Astrocyte of the spinal cord (primary cell): ENCODE measurements at regions not wholly inside any gene's neighbourhood (a gene's known extent, or its start where the extent isn't known, plus 50 kb on each side); places are given as distances from the start of the nearest gene placed in this dataset.

Experiments
- DNase-seq: peaks from one replicate; pipeline ENCODE4 v3.0.0; 2011; ENCODE audit warnings: low read depth, low spot score
- H3K4me3 ChIP-seq: 2 replicates; pipeline ENCODE4 v1.5.1; 2011; ENCODE audit warnings: low read depth, mild to moderate bottlenecking, low read length, moderate library complexity
- in situ Hi-C: cut with HindIII; loops from 2 replicates; pipeline ENCODE4 v1.10.0; 2017; ENCODE audit warnings: low sequenced_read_pairs
- TF ChIP-seq, protein P1 (sequence below): IDR thresholded peaks from 2 replicates; pipeline ENCODE4 v1.5.1; 2012; ENCODE audit warnings: low read depth, mild to moderate bottlenecking, low read length, inconsistent platforms

DNA sequence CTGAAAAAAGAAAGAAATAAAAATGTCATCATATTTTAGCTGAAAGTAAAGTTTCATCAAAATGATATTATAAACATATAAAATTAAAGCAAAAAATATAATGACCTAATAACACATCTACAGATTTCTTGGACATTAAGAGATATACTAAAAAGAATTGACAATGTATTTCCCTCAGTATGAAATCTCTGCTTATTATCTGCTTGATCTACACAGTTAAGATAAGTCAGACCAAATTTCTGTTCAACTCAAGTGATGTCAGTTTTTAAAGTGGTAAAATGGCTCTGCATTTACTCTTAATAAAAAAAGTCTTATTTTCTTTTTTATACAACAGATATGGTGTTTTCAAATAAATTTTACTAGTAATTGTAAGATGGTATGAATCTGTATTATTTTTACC lies 159.4 kb upstream of the SEMA3A start:
- TF ChIP-seq, protein P1, sequence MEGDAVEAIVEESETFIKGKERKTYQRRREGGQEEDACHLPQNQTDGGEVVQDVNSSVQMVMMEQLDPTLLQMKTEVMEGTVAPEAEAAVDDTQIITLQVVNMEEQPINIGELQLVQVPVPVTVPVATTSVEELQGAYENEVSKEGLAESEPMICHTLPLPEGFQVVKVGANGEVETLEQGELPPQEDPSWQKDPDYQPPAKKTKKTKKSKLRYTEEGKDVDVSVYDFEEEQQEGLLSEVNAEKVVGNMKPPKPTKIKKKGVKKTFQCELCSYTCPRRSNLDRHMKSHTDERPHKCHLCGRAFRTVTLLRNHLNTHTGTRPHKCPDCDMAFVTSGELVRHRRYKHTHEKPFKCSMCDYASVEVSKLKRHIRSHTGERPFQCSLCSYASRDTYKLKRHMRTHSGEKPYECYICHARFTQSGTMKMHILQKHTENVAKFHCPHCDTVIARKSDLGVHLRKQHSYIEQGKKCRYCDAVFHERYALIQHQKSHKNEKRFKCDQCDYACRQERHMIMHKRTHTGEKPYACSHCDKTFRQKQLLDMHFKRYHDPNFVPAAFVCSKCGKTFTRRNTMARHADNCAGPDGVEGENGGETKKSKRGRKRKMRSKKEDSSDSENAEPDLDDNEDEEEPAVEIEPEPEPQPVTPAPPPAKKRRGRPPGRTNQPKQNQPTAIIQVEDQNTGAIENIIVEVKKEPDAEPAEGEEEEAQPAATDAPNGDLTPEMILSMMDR, result no peak
- in situ Hi-C loops, result no loop called here
- no peak overlapping the region for H3K4me3 ChIP-seq
- no peak for DNase-seq

DNA sequence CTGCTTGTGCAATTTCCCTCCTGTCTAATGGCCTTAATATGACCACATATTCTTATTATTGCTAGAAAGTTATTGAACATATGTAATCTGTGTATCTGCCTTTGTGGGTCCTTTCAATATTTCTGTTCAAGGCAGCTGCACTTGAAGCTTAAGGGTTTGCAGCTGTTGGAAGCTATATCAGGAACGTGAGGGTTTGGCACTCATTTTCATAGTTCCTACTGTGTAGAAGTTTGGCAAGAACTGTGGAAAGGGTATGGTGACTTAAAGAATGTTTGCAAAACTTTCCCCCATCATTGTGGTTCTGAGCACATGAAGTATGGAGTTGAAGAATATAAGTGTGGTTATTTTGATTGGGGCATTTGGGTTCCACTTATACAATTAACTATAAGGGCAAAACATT lies 144.7 kb upstream of the SEMA3A start:
- H3K4me3 ChIP-seq, result no peak overlapping the region
- in situ Hi-C loops, result no loop called here
- TF ChIP-seq, protein P1, result no peak
- peak; percentile 60 for DNase-seq

DNA sequence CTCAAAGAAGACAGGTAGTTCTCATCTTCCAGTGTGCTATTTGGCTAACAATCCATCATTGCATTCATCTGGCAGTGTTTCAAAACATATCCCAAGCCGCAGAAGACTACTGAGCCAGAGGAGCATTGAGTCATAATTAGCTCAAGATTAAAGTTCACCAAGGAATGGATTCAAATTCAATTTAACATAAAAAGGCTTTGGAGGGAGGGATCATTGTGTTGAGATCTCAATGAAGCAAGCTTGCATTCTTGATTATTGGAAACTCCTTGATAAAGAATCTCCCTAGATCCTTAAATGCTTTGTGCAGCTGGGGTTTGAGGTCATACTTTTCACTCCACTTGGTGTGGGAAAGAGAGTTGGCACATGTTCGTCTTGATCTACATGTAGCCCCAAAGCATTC lies 142.8 kb upstream of the SEMA3A start:
- in situ Hi-C loops, result no loop called here
- TF ChIP-seq, protein P1, result no peak
- DNase-seq, result peak; percentile 69
- no peak overlapping the region for H3K4me3 ChIP-seq

DNA sequence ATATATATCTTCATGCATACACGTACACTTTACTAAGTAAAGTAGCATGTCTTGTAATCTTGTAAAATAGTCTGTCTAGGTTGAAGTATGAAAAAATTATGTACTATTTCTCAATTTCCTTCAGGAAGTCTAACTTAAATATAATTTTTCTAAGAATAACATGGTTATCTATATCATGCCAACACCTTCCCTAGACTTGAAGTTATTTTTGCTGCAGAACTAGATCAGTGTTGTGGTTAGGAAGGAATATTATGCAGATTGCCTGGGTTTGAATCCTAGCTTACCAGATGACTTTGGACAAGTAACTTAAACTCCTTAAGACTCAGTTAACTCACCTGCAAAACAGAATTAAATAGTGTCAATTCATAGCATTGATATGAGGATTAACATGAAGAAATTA lies 142.2 kb upstream of the SEMA3A start:
- no peak overlapping the region for H3K4me3 ChIP-seq
- TF ChIP-seq, protein P1, result no peak
- DNase-seq, result peak; percentile 22
- in situ Hi-C loops, result no loop called here

DNA sequence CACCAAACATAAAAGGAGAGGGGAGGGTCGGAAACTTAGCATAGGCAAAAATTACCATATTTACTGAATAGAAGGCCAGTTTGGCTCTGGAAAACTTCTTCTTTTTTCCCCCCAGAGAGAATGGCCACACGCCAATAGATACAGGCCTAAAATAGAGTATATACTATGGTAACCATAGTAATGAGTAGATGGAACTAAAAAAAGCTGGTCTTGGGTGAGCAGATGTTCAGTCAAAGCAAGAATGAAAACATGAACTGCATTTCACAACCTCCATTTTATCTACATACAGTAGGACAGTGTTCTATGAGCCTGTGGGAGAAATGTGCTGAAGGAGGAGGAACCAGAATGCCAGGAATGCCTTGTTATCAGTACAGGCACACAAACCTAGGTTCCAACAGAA lies 141.7 kb upstream of the SEMA3A start:
- DNase-seq, result peak; percentile 59
- no peak overlapping the region for H3K4me3 ChIP-seq
- TF ChIP-seq, protein P1, result no peak

DNA sequence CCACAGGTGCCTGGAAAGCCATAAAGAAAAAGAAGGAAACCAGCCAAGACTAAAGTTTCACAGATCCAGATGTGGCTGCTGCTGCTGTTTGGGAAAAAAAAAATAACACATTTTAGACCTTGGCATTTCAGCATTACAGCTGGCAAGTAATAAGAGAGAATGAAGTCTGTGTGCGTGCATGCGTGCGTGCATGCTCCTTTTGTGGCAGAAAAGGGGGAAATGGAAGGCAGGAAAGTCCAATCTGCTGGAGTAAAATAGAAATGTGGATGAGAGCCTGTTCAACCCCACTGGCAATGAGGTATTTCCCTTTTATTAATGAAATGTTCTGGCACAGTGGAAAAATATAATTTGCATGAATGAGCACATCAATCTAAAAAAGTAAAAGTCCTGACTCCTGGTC lies 137.0 kb upstream of the SEMA3A start:
- TF ChIP-seq, protein P1, result no peak
- no peak overlapping the region for H3K4me3 ChIP-seq
- peak; percentile 34 for DNase-seq
- in situ Hi-C loops, result no loop called here

More for the DNA sequence above, 141.7 kb upstream of the SEMA3A start:
- in situ Hi-C loops, result no loop called here

DNA sequence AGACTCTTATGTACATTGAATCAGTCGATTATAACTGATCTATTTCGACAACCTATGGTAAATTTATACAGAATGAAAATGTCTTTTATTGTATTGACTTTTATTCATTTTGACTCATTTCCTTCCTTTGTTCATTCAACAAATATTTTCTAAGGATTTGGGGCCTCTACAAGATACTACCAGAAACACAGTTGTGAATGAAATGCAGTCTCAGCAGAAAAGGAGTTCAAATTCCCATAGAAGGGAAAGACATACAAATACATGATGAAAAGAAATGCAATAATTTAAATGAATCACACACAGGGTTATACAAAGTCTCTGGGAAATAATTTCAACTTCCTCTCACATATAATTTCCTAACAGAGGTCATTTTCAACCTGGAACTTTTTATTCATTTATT lies 134.0 kb upstream of the SEMA3A start:
- no peak overlapping the region for H3K4me3 ChIP-seq
- TF ChIP-seq, protein P1, result no peak
- no peak for DNase-seq
- in situ Hi-C loops, result no loop called here
